ENCODE measurements at regions not wholly inside any gene's neighbourhood (a gene's known extent, or its start where the extent isn't known, plus 50 kb on each side); places are given as distances from the start of the nearest gene placed in this dataset.

- WGBS, 2 donors: 92% methylated on average over 2 of the region's 2 CpGs
- intact Hi-C loops (cut with DNase I): no loop called here
Measured at GRCh38 chr4:96736352-96736889, 896.5 kb downstream of the PDHA2 start.

GRCh38 chr4:96739101-96739500 is 899.2 kb downstream of the PDHA2 start:
- Histone ChIP-seq H3K27ac (no peak overlapping the region), H3K36me3 (no peaks in the 10 kb centered on the region), H3K27me3 (no peaks in the 10 kb centered on the region), H3K4me1 (no peaks in the 10 kb centered on the region), H3K9me3 (no peaks in the 10 kb centered on the region), H3K4me3 (replicated peaks in 1 of 3) (no peak overlapping the region)
- TF ChIP-seq POLR2A (IDR thresholded peaks at IDR 0.05): no peak
- no peak for TF ChIP-seq CTCF (IDR thresholded peaks at IDR 0.05)
- DNase-seq: no peak
- intact Hi-C loops (cut with DNase I): no loop called here

More at GRCh38 chr4:96736352-96736889, 896.5 kb downstream of the PDHA2 start:
- no peaks in the 10 kb centered on the region for H3K27me3 ChIP-seq
- H3K4me3 ChIP-seq (replicated peaks in 1 of 3): no peak overlapping the region
- no peaks in the 10 kb centered on the region for H3K4me1 ChIP-seq
- no peak overlapping the region for H3K27ac ChIP-seq
- no peak for DNase-seq
- H3K36me3 ChIP-seq: no peaks in the 10 kb centered on the region
- TF ChIP-seq CTCF (IDR thresholded peaks at IDR 0.05): no peak
- TF ChIP-seq POLR2A (IDR thresholded peaks at IDR 0.05): no peak
- no peaks in the 10 kb centered on the region for H3K9me3 ChIP-seq

GRCh38 chr4:96742332-96743014 is 902.6 kb downstream of the PDHA2 start:
- H3K27ac ChIP-seq: no peak overlapping the region
- H3K9me3 ChIP-seq: no peaks in the 10 kb centered on the region
- TF ChIP-seq CTCF (IDR thresholded peaks at IDR 0.05) (no peak), POLR2A (IDR thresholded peaks at IDR 0.05) (no peak)
- no peaks in the 10 kb centered on the region for H3K4me1 ChIP-seq
- intact Hi-C loops (cut with DNase I): no loop called here
- H3K27me3 ChIP-seq: no peaks in the 10 kb centered on the region
- no peak for DNase-seq
- no peaks in the 10 kb centered on the region for H3K36me3 ChIP-seq
- H3K4me3 ChIP-seq (replicated peaks in 1 of 3): no peak overlapping the region
- WGBS, 2 donors: 89 to 91% methylated on average over 10 to 13 of the region's 24 CpGs

GRCh38 chr4:96744676-96745075 is 904.8 kb downstream of the PDHA2 start:
- Histone ChIP-seq H3K27me3 (no peaks in the 10 kb centered on the region), H3K4me1 (no peaks in the 10 kb centered on the region), H3K27ac (no peak overlapping the region), H3K9me3 (no peaks in the 10 kb centered on the region), H3K36me3 (no peaks in the 10 kb centered on the region), H3K4me3 (replicated peaks in 1 of 3) (no peak overlapping the region)
- intact Hi-C loops (cut with DNase I): no loop called here
- DNase-seq: no peak
- no peak for TF ChIP-seq POLR2A (IDR thresholded peaks at IDR 0.05)
- TF ChIP-seq CTCF (IDR thresholded peaks at IDR 0.05): no peak

GRCh38 chr4:96753216-96753615 is 913.3 kb downstream of the PDHA2 start:
- Histone ChIP-seq H3K9me3 (no peaks in the 10 kb centered on the region), H3K27ac (no peak overlapping the region), H3K27me3 (no peaks in the 10 kb centered on the region), H3K36me3 (no peaks in the 10 kb centered on the region), H3K4me1 (no peaks in the 10 kb centered on the region), H3K4me3 (replicated peaks in 1 of 3) (no peak overlapping the region)
- WGBS, 2 donors: 82 to 85% methylated on average over 1 of the region's 1 CpG
- intact Hi-C loops (cut with DNase I): no loop called here
- TF ChIP-seq CTCF (IDR thresholded peaks at IDR 0.05) (no peak), POLR2A (IDR thresholded peaks at IDR 0.05) (no peak)
- no peak for DNase-seq
